HG02571 (cell line): ENCODE measurements at regions not wholly inside any gene's neighbourhood (a gene's known extent, or its start where the extent isn't known, plus 50 kb on each side); places are given as distances from the start of the nearest gene placed in this dataset.
"Not testable (repeated sequence)": the region's sequence is repeated elsewhere in the genome, so short reads cannot be mapped to it uniquely, and the experiment has no call there.

Experiments
- ATAC-seq: cut with Tn5 transposase; IDR thresholded peaks from one replicate; pipeline ENCODE4 v1.9.1; 2021; ENCODE audit warnings: mild to moderate bottlenecking, moderate library complexity; ENCODE audit not compliant: unreplicated experiment

DNA sequence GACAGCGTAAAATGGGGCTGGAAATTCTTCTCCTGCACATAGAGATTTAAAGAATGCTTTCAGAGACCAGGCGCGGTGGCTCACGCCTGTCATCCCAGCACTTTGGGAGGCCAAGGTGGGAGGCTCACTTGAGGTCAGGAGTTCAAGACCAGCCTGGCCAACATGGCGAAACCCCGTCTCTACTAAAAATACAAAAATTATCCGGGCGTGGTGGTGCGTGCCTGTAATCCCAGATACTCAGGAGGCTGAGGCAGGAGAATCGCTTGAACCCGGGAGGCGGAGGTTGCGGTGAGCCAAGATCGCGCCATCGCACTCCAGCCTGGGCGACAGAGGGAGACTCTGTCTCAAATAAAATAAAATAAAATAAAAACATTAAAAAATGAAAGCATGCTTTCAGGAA, 107.4 kb downstream of the CRLF2 start:
- not testable (repeated sequence) for ATAC-seq

DNA sequence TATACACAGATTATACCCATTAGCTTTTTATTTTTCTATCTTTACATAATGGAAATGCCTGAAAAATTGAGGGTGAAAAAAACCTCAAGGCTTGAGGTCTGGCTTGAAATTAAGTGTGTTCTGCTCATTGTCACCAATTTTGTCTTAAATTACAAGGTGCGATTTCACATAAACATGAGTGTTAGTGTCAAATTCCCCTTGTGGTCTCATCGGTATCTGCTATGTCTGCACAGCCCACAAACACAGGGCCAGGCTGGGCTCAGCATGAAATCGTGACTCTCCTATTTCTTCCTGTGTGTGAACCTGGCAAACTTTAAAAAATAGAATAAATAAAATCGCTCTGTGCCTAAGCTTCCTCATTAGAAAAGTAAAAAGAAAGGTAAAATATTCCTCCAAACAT, 109.1 kb downstream of the CRLF2 start:
- no peak for ATAC-seq

DNA sequence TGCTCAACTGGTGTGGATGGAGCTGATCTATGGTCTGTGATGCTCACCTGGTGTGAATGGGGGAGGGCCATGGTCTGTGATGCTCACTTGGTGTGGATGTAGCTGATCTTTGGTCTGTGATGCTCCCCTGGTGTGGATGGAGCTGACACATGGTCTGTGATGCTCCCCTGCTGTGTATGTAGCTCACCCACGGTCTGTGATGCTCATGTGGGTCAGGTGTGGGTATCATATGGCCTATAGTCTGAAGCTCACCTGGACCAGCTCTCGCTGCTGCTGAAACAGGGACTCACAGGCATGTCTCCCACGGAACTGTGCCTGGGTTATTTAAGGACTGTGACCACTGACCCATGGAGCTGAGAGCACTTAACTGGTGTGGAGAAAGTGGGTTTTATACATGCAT, 109.7 kb downstream of the CRLF2 start:
- ATAC-seq = no peak

DNA sequence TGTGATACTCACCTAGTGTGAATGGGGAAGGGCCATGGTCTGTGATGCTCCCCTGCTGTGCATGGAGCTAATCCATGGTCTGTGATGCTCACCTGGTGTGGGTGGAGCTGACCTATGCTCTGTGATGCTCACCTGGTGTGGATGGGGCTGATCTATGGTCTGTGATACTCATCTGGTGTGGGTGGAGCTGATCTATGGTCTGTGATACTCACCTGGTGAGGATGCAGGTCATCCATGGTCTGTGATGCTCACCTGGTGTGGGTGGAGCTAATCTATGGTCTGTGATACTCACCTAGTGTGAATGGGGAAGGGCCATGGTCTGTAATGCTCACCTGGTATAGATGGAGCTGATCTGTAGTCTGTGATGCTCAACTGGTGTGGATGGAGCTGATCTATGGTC, 110.2 kb downstream of the CRLF2 start:
- ATAC-seq = not testable (repeated sequence)

DNA sequence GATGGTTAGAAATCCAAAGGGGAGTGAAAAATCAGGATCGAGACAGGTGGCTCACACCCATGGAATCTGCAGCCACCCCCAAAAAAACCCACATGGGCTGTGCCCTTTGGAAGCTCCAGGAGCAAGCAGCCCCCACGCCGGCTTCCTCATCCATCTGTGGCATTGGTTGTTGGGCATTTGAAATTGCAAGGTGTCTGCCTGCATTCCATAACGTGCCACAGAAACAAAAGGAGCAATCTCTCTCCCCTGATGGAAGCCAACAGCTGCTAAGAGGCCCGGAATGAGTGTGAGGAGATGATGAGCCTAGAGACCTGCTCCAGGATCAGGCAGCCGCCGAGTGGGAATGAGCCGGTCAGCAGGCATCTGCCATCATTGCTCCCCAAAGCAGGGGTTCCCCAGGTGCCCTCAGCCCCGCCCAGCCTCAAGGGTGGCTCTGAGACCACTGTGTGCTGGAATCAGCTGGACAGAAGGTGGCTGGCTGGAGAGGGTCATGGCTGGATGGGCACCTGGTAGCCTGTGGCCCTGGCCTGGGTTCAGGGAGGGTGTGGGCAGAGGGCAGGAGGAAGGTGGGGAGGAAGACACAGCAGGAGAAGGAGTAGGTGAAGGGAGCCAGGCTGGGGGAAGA, 113.2 kb downstream of the CRLF2 start:
- ATAC-seq = no peak

DNA sequence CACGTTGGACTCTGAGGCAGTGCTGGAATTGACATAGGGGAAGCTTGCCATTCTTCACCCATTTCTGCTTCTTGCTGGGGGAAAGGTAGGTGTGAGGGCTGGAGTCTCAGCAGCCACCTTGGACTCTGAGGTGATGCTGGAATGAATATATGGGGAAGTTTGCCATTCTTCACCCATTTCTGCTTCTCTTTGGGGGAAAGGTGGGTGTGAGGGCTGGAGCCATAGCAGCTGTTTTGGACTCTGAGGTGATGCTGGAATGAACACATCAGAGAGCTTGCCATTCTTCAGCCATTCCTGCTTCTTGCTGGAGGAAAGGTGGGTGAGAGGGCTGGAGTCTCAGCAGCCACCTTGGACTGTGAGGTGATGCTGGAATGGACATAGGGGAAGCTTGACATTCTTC, 115.1 kb downstream of the CRLF2 start:
- no peak for ATAC-seq

DNA sequence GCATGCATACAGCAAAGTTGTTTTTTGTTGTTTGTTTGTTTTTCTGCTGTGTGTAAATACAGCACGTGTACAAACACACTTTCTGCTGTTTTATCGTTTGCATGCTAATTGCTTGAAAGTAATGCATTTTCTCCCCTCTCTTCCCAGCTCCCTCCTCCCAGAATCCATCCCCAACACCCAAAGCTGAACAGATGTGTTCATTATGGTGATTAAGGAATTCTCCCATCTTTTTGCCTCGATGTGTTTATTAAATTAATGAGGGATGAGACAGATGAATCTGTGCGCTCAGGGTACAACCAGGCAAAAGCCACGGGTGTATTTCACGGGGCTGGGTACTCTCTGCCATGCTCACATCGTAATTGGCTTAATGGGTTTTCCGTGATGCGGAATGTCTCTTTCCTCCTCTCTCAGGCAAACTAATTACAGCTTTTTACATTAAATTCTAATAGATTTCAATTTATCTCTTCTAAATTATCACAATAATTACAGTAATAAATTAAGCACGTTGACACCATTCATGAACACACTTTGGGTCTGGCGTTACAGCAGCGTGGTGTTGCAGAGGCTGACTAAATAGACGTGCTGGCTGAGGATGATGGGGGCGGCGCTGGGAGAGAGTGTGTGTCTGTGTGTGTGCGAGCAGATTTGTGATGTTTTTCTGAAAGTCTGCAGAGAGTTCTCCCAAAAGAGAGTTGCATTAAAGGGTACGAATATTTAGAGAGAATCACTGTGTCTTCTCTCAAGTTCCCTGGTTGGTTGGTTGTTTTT, 117.7 kb downstream of the CRLF2 start:
- no peak for ATAC-seq

DNA sequence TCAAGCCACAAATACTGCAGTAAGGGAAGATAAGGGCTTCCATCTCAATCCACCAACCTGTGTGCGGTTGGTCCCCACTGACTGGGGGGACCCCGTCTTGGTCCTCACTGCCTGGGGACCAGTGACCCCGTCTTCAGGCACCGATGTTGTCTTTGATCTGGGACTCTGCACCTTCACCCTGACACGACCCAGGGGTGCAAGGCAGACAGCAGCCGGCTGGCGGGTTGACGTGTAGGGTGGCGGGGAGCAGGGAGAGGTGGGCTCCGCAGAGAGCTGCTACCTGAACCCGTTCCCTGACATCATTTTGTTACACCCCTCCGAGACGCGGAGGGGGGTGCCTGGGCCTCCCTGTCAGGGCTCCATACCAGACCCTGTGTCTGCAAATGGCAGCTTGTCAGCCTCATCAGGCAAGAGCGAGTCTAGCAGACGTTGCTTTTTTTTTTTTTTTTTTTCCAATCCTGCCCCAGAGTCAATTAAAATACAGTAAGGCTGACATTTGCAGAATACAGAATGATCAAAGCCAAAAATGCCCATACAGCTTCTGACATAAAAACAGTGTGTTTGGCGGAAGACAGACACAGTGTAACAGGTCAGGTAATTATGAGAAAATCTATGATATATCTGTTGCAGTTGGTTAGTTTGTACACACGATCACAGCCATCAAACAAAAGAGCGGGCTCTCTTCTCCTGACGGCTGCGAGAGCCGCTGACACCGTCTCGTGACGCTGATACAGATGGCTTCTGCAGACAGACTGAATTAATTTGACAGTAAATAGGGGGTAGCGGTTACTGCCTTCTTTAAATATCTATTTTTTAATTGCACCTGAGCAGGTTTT, 118.6 kb downstream of the CRLF2 start:
- ATAC-seq = no peak

DNA sequence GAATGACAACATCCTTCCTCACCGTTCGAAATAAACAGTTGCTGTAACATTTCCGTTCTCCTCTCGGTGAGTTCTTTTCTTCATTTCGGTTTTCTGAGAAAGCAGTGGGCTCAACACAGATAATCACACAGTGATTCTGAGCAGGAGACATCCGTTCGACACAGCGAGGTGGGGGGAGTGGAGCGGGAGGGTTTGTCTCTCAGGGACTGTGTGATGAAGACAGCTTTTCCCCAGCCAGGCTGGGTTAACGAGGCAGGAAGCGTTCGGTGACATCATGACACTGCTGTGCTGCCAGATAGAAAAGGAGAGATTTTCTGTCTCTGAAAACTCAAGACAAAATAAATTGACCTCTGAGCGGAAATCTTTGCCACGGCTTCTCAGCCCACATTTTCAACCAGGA, 119.3 kb downstream of the CRLF2 start:
- no peak for ATAC-seq

DNA sequence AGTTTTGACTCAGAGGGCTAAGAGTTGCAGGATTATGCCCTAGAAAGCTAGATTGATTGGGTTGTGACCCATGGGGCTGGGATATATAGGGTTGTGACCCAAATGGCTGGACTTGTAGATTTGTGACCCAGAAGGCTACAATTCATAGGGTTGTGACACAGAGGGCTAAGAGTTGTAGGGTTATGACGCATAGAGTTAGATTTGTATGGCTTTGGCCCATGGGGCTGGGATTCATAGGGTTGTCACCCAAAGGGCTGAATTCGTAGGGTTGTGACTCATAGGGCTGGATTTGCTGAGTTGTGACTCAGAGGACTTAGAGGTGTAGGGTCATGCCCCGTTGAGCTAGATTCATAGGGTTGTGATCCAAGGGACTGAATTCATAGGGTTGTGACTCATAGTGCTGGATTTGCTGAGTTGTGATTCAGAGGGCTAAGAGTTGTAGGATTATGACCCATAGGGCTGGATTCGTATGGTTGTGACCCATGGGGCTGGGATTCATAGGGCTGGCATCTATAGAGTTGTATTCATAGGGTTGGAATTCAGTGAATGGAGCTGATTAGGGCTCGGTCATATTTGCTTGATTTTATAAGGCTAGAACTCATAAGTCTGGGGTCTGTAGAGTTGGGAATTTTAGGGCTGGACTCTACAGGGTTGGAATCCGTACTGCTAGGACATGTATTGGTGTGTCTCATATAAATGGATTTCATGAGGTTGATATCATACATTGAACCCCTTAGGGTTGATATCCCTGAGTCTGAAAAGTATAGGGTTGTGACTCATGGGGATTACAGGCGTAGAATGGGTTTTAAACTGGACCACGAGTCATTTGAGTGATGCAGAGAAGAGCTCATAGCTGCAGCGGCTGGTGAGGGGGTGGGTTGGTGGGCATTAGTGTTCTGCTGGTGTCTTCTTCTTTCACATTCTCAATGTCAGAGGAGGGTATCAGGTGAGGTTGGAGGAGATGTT, 125.7 kb downstream of the CRLF2 start:
- ATAC-seq = no peak

DNA sequence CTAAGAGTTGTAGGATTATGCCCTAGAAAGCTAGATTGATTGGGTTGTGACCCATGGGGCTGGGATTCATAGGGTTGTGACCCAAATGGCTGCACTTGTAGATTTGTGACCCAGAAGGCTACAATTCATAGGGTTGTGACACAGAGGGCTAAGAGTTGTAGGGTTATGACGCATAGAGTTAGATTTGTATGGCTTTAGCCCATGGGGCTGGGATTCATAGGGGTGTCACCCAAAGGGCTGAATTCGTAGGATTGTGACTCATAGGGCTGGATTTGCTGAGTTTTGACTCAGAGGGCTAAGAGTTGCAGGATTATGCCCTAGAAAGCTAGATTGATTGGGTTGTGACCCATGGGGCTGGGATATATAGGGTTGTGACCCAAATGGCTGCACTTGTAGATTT, 126.6 kb downstream of the CRLF2 start:
- not testable (repeated sequence) for ATAC-seq

DNA sequence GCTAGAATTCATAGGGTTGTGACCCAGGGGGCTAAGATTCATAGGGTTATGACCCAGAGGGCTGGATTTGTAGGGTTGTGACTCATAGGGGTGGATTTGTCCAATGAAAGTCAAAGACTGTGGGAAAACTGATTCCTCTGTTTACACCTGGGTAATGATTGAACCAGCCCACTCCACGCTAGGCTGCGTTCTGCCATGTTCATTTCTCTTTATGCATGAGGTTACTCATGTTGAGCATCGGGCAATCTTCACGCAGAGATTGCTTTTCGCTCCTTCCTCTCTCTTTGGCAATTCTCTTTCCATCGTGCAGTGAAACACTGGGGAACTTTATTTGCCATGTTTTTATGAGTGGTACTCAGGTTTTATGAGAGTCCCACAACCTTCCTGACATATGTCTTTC, 127.8 kb downstream of the CRLF2 start:
- ATAC-seq = no peak

DNA sequence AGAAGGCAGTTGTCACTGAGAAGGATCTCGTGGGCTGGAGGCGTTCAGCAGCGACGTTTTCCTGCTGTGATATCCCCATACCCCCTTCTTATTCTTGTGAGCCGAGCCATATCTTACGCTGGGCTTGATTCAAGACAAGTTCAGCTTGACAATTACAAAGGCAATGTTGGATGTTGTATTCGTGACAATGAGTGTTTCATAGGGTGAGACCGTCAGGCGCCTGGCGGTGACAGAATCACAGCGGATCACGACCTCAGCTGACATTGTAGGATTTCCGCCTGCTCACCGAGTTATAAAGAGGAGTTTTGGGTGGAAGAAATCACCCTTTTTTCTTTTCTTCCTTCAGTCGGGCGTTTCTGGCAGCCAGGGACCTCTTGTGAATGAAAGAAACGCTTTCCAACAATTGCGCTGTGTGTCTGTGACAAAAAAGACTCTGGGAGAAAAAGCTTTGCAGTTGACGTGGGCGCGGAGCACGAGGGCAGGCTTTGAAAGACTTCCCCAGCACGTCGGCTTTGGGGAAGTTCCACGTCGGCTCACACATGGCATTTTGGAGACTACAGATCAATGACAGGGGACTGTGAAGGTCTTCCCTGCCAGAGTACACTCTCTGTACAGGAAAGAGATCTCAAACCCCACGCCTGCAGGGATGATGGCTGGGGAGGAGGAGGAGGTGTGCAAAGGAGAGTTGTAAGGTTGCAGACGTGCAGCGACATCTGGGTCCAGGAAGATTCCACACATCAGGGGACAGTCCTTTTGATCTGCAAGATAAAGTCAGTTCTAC, 135.4 kb downstream of the CRLF2 start:
- ATAC-seq = no peak

DNA sequence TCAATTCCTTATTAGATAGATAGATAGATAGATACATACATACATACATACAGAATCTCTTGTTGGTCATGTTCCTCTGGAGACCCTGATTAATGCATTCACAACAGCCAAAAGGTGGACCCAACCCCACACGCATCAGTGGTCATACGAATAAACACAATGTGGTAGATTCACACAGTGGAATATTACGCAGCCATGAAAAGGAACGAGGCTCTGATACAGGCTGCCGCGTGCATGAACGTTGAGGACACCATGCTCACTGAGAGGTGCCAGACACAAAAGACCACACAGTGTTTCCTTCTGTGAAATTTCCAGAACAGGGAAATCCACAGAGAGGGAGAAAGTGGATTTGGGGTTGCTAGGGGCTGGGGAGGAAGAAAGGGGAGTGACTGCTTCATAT, 136.7 kb downstream of the CRLF2 start:
- no peak for ATAC-seq

DNA sequence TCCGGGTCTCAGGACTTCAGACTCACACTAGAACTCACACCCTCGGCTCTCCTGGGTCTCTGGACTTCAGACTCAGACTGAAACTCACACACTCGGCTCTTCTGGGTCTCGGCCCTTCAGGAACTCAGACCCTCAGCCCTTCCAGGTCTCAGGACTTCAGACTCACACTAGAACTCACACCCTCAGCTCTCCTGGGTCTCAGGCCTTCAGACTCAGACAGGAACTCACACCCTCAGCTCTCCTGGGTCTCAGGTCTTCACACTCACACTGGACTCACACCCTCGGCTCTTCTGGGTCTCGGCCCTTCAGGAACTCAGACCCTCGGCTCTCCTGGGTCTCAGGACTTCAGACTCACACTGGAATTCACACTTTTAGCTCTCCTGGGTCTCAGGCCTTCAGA, 137.3 kb downstream of the CRLF2 start:
- no peak for ATAC-seq

DNA sequence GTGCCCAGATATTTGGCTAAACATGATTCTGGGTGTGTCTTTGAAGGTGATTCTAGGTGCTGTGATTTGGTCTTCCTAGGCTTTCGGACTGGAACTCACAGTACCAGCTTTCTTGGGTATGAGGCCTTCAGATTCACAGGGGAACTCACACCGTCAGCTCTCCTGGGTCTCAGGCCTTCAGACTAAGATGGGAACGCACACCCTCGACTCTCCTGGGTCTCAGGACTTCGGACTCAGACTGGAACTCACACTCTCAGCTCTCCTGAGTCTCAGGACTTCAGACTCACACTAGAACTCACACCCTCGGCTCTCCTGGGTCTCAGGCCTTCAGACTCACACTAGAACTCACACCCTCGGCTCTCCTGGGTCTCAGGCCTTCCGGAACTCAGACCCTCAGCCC, 137.7 kb downstream of the CRLF2 start:
- no peak for ATAC-seq

DNA sequence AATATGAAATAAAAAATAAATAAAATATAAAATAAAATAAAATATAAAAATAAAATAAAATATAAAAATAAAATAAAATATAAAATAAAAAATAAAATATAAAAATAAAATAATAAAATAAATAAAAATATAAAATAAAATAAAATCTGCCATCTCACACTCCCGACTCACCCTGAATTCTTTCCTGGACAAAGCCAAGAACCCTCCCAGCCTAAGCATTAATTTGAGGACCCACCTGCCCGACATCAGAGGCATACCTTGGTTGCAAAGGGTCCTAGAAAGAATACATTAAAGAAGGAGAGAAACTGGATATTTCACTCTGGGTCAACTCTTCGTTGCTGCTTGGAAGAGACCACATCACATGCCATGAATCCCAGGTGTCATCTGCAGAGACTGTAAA, 138.3 kb downstream of the CRLF2 start:
- ATAC-seq = no peak

DNA sequence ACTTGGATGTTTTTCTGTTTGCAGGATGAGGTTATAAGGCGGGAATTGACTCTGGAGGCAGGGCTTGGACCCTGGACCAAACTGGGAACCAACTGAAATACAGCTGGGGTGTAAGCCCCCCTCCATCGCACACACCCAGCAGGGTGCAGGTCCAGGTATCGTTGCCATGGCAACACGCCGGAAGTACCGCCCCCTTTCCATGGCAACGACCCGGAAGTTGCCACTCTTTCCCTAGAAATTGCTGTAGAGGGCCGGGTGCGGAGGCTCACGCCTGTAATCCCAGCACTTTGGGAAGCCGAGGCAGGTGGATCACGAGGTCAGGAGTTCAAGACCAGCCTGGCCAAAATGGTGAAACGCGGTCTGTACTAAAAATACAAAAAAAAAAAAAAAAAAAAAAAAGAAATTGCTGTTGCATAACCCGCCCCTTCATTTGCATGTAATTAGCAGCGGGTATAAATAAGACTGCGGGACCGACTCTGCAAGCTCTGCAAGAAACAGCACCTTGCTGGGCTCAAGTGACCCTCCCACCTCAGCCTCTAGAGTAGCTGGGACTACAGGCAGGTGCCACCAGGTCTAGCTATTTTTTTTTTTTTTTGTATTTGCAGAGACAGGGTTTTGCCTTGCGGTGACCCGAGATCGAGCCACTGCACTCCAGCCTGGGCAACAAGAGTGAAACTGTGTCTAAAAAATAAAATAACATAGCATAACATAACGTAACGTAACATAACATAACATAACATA, 139.6 kb downstream of the CRLF2 start:
- no peak for ATAC-seq

DNA sequence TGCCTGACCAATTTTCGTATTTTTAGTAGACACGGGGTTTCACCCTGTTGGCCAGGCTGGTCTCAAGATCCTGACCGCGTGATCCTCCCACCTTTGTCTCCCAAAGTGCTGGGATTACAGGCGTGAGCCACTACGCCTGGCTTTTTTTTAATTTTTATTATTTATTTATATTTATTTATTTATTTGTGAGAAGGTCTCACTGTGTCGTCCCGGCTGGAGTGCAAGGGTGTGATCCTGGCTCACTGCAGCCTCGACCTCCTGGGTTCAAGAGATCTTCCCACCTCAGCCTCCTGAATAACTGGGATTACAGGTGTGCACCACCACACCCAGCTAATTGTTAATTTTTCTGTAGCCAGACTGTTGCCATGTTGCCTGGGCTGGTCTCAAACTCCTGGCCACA, 141.1 kb downstream of the CRLF2 start:
- no peak for ATAC-seq
